ENCODE measurements at regions not wholly inside any gene's neighbourhood (a gene's known extent, or its start where the extent isn't known, plus 50 kb on each side); places are given as distances from the start of the nearest gene placed in this dataset.

DNA sequence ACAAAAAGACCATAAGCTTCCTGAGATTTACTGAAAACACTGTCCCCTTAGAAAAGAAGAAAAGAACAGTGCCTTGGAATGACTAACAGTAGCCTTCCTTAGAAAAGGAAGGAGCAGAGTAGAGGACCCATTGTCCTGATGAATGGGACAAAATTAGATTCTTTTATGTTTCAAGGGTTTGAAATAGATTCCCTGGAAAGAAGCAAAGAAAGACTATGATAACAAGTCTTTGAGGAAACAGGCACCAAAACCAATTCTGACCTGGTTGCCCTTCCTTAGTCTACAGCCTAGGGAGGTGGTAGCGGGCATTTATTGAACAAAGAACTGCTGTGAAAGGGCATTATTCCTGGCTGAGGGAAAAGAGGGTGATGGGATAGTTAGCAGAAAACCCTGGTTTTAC is 1024.8 kb downstream of the TBL1XR1 start:
- no peaks in the 10 kb centered on the region for H3K27me3 ChIP-seq (ENCODE audit: control insufficient read depth in 3 of 3, insufficient read depth in 3 of 3, low read length in 2 of 3)
- 93 to 97% methylated on average over 1 of the region's 1 CpG for WGBS, 2 donors

GRCh38 chr3:176167272-176167671 is 1030.0 kb downstream of the TBL1XR1 start:
- no peaks in the 10 kb centered on the region for H3K9me3 ChIP-seq (ENCODE audit: control insufficient read depth in 4 of 4, insufficient read depth in 3 of 4, low read length in 3 of 4)
- no peaks in the 10 kb centered on the region for H3K36me3 ChIP-seq (ENCODE audit: control insufficient read depth in 4 of 4, insufficient read depth in 4 of 4, low read length in 4 of 4)
- ATAC-seq (ENCODE audit: insufficient read depth, low FRiP score) (no peak), DNase-seq (peak in 2 of 3 donors; percentile 5 to 31)
- no peak overlapping the region for H3K9ac ChIP-seq (ENCODE audit: insufficient read depth in 1 of 2, low read length in 2 of 2)
- 51 to 58% methylated on average over 2 of the region's 2 CpGs for WGBS, 2 donors
- H3K27ac ChIP-seq (ENCODE audit: low read depth in 1 of 2, low read length in 1 of 2) = no peak overlapping the region
- TF ChIP-seq, protein P1, sequence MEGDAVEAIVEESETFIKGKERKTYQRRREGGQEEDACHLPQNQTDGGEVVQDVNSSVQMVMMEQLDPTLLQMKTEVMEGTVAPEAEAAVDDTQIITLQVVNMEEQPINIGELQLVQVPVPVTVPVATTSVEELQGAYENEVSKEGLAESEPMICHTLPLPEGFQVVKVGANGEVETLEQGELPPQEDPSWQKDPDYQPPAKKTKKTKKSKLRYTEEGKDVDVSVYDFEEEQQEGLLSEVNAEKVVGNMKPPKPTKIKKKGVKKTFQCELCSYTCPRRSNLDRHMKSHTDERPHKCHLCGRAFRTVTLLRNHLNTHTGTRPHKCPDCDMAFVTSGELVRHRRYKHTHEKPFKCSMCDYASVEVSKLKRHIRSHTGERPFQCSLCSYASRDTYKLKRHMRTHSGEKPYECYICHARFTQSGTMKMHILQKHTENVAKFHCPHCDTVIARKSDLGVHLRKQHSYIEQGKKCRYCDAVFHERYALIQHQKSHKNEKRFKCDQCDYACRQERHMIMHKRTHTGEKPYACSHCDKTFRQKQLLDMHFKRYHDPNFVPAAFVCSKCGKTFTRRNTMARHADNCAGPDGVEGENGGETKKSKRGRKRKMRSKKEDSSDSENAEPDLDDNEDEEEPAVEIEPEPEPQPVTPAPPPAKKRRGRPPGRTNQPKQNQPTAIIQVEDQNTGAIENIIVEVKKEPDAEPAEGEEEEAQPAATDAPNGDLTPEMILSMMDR (IDR thresholded peaks at IDR 0.05; ENCODE audit: control extremely low read depth, extremely low read depth) = no peak
- no peaks in the 10 kb centered on the region for H3K27me3 ChIP-seq (ENCODE audit: control insufficient read depth in 3 of 3, insufficient read depth in 3 of 3, low read length in 2 of 3)
- no peaks in the 10 kb centered on the region for H3K4me1 ChIP-seq (ENCODE audit: control insufficient read depth in 5 of 5, insufficient read depth in 5 of 5, low read length in 5 of 5)
- H3K4me3 ChIP-seq = no peak overlapping the region

More for the DNA sequence above, 1024.8 kb downstream of the TBL1XR1 start:
- Histone ChIP-seq H3K4me3 (no peak overlapping the region), H3K4me1 (ENCODE audit: control insufficient read depth in 5 of 5, insufficient read depth in 5 of 5, low read length in 5 of 5) (no peaks in the 10 kb centered on the region), H3K9me3 (ENCODE audit: control insufficient read depth in 4 of 4, insufficient read depth in 3 of 4, low read length in 3 of 4) (no peaks in the 10 kb centered on the region), H3K9ac (ENCODE audit: insufficient read depth in 1 of 2, low read length in 2 of 2) (no peak overlapping the region), H3K36me3 (ENCODE audit: control insufficient read depth in 4 of 4, insufficient read depth in 4 of 4, low read length in 4 of 4) (no peaks in the 10 kb centered on the region), H3K27ac (ENCODE audit: low read depth in 1 of 2, low read length in 1 of 2) (no peak overlapping the region)
- TF ChIP-seq, protein P1 (IDR thresholded peaks at IDR 0.05; ENCODE audit: control extremely low read depth, extremely low read depth) = no peak
- no peak for ATAC-seq (ENCODE audit: insufficient read depth, low FRiP score)
- DNase-seq = no peak

DNA sequence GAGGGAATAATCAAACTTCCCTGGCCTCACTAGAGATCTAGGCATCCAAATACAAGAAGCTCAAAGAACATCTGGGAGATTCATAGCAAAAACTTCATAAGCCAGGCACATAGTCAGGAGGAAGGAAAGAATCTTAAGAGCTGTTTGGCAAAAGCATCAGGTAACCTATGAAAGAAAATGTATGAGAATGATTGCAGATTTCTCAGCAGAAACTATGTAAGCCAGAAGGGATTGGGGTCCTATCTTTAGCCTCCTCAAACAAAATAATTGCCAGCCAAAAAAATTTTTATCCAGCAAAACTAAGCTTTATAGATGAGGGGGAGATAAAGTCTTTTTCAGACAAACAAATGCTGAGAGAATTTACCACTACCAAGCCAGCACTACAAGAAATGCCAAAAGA is 1036.3 kb downstream of the TBL1XR1 start:
- ATAC-seq (ENCODE audit: insufficient read depth, low FRiP score) = no peak

More for the DNA sequence above, 1036.3 kb downstream of the TBL1XR1 start:
- H3K9me3 ChIP-seq (ENCODE audit: control insufficient read depth in 4 of 4, insufficient read depth in 3 of 4, low read length in 3 of 4) = peaks cover 0 to 5% (median 0%) of the 10 kb centered on the region in 4 donors
- H3K4me1 ChIP-seq (ENCODE audit: control insufficient read depth in 5 of 5, insufficient read depth in 5 of 5, low read length in 5 of 5) = no peaks in the 10 kb centered on the region
- H3K9ac ChIP-seq (ENCODE audit: insufficient read depth in 1 of 2, low read length in 2 of 2) = no peak overlapping the region
- TF ChIP-seq, protein P1 (IDR thresholded peaks at IDR 0.05; ENCODE audit: control extremely low read depth, extremely low read depth) = no peak
- DNase-seq = no peak
- H3K4me3 ChIP-seq = no peak overlapping the region
- no peak overlapping the region for H3K27ac ChIP-seq (ENCODE audit: low read depth in 1 of 2, low read length in 1 of 2)
- H3K36me3 ChIP-seq (ENCODE audit: control insufficient read depth in 4 of 4, insufficient read depth in 4 of 4, low read length in 4 of 4) = no peaks in the 10 kb centered on the region
- H3K27me3 ChIP-seq (ENCODE audit: control insufficient read depth in 3 of 3, insufficient read depth in 3 of 3, low read length in 2 of 3) = no peaks in the 10 kb centered on the region
